Activated CD4-positive, alpha-beta T cell treated with anti-CD3 and anti-CD28 coated beads for 1 hour (primary cell): ENCODE measurements at regions not wholly inside any gene's neighbourhood (a gene's known extent, or its start where the extent isn't known, plus 50 kb on each side); places are given as distances from the start of the nearest gene placed in this dataset.
"Not testable (repeated sequence)": the region's sequence is repeated elsewhere in the genome, so short reads cannot be mapped to it uniquely, and the experiment has no call there.

Experiments used
- DNase-seq: peaks from one replicate; pipeline ENCODE4 v3.0.0-alpha.2; 2020

DNA sequence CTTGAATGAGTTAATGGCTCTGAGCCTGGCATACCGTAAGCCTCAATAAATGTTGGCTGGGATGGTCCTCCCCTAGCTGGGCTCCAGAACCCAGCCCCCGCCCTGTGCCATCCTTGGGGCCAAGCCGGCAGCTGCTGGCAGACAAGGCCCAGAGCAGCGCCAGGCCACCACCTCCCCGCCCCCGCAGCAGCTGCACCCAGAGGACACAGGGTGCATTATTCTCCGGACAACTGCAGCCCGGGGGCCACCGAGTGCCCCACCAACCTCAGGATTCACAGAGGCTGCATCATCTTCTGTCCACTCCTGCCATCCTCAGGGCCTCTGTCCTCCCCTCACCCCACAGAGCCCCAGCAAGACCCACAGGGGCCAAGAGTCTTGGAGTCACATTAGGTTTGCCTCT lies 92.7 kb downstream of the NCOR2 start:
- no peak for DNase-seq

DNA sequence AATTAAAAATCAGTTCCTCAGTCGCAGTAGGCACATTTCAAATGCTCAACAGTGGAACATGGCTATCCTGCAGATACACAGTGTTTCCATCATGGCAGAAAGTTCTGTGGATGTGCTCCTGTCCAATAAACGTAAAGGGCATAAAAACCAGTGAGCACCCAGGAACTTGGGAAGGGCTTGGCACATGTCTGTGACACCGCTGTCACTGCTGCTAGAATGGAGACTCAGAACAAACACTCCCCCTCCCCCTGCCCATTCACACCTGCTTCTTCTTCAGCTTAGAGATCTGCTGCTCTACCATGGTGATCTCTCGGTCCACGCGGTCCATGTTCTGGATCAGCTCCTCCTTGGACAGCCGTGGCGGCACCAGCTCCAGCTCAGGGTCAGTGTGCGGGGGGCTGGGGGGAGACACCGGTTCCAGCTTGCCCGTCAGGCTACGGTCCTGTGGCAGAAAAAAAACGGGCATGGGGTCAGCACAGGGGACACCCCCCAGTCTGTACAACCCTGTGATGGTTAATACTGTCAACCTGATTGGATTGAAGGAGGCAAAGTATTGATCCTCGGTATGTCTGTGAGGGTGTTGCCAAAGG lies 94.6 kb downstream of the NCOR2 start:
- DNase-seq, result no peak

DNA sequence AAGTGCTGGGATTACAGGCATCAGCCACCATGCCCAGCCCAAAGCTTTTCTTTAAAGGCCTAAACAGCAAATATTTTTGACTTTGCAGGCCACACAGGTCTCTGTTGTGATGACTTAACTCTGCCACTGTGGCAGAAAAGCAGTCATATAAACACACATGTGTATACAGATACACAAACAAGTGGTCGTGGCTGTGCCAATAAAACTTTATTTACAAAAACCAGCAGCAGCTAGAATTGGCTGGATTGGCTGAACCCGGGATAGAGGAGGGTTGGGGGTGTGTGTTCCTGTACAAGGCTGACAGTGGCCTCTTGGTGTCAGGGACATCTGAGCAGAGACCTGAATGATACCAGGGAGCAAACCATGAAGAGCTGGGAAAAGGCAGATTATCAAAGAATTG lies 95.6 kb downstream of the NCOR2 start:
- no peak for DNase-seq

- no peak for DNase-seq
Observed at GRCh38 chr12:124470806-124471205, 96.6 kb downstream of the NCOR2 start.

DNA sequence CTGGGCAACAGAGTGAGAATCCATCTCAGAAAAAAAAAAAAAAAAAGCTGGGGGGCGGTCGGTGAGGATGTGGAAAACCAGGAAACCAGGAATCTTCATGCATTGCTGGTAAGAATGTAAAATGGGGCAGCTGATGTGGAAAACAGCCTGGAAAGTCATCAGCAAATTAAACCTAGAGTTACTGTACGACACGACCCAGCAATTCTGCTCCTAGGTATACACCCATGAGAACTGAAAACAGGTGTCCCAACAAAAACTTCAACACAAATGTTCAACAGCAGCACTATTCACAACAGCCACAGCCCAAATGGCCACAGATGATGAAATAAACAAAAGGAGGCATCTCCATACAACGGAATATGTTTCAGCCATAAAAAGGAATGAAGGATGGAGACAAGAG lies 97.3 kb downstream of the NCOR2 start:
- DNase-seq, result no peak

GRCh38 chr12:124469193-124469888 lies 98.1 kb downstream of the NCOR2 start:
- DNase-seq, result no peak

DNA sequence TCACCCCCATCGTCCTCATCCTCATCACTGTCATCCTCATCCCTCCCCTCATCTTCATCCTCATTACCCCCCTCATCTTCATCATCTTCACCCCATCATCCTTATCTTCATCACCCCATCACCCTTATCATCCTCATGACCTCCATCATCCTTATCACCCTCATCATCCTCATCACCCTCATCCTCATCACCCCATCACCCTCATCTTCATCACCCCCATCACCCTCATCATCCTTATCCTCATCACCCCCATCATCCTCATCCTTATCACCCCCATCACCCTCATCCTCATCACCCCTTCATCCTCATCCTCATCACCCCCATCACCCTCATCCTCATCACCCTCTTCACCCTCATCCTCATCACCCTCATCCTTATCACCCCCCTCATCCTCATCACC lies 99.9 kb downstream of the NCOR2 start:
- DNase-seq, result not testable (repeated sequence)

DNA sequence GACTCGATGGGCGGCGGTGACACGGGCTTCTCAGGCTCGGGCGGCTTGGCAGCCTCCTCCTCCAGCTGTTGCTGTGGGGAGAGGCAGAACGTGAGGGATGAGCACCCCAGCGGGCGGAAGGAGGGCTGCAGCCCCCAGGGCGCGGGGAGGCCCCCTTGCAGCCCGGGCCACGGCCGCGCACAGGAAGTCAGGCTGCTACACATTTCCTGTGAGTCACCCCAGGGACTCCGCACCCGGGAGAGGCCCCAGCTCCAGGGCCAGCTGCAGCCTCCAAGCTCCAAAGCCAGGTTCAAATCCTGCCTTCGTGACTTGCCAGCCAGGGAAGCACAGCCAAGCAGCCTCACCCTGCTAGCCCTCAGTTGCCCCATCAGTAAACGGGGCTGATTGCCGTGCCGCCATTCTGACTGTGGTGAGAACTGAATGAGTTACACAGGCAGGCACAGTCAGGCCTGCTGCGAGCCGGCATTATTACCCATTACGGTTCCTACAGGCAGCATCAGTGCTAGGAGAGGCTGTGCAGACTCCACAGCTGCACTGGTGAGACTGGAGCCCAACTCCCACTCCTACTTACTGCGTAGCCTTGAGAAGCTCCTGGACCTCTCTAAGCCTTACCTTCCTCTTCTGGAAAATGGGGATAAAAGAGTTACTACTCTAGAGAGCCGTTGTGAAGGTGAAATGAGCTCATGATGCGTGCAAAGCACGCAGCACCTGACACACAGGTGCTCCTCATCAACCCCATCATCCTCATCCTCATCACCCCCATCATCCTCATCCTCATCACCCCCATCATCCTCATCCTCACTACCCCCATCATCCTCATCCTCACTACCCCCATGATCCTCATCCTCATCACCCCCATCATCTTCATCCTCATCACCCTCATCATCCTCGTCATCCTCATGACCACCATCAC lies 100.9 kb downstream of the NCOR2 start:
- peak; percentile 82 for DNase-seq

- no peak for DNase-seq
Observed at GRCh38 chr12:124465473-124465872, 101.9 kb downstream of the NCOR2 start.

GRCh38 chr12:124464830-124465229 lies 102.6 kb downstream of the NCOR2 start:
- DNase-seq, result no peak

DNA sequence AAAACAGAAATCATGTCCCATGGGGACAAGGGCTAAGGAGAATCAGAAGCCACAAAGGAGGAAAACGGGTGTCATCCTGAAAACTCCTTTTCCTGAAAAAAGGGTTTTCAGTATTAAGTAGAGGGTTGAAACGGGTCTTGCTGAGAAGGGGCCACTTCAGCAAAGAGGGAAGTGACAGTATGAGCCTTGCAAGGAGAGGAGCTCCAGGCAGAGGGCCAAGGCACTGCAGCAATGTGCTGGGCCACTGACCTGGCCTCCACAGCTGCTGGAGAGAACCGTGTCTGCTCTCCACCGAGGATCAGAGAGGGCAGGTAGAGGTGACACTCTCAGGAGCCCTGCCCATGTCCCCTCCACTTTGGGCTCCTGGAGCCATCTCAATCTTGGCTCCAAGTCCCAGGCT lies 103.3 kb downstream of the NCOR2 start:
- no peak for DNase-seq

DNA sequence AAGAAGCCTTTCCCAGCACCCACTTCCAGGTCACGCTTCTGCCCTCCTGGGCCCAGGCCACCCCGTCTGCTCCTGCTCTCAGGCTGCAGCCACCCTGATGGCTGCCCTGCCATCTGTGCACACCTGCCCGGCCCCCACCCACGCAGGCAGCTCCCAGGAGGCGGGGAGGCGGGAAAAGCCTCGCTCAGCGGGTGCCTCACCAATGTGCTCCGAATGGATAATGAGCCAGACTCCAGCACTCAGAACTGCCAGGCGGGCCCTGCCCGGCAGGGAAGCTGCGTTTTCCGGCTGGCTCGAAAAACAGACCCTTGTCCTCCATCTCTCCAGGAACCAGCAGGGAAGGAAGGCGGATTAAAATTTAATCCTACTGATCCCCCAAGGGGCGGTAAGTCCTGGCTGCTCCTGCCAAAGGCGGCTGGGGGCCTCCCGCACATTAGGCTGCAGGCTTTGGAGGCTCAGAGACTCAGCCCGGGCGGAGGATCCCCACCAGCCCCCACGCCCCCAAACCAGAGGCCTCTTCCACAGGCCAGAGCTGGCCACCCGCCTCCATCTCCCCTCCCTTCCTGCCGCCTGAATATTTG lies 104.0 kb downstream of the NCOR2 start:
- DNase-seq, result no peak

- no peak for DNase-seq
Observed at GRCh38 chr12:124462750-124463149, 104.7 kb downstream of the NCOR2 start.

GRCh38 chr12:124461851-124462623 lies 105.4 kb downstream of the NCOR2 start:
- no peak for DNase-seq

DNA sequence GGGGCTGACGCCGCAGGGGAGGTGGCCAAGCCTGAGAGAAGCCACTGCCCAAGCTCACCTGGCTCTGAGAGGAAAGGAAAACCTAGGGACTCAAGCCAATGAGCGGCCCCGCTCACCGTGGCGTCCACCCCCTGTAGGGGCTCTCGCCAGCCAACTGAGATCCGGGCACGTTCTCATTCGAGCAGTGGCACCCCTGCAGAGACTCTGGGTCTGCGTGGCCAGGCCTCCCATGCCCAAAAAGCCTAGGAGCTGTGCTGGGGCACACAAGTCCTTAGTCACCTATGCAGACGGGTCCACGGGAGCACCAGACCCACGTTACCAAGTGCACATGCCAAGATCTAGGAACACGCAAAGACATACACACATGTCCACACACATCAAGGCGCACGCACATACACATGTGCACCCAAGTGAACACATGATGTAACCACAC lies 106.2 kb downstream of the NCOR2 start:
- DNase-seq, result no peak

DNA sequence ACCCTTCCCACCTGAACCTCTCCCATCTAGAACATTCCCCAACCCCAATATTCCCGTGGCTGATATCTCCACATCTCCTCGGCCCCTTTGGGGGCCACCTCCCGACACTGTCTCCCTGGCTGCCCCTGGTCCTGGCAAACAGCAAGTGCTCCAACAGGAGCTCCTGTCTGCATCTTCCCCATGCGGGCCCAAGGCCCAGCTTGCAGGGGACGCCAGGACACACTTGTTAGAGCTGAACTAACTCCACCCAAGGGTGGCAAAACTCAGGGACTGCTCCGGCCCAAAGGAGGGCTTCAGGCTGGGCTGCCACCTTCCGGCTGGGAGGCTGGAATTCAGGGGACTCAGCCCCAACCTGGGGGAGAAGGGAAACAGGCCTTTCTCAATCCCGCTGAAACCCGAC lies 106.6 kb downstream of the NCOR2 start:
- DNase-seq, result no peak

DNA sequence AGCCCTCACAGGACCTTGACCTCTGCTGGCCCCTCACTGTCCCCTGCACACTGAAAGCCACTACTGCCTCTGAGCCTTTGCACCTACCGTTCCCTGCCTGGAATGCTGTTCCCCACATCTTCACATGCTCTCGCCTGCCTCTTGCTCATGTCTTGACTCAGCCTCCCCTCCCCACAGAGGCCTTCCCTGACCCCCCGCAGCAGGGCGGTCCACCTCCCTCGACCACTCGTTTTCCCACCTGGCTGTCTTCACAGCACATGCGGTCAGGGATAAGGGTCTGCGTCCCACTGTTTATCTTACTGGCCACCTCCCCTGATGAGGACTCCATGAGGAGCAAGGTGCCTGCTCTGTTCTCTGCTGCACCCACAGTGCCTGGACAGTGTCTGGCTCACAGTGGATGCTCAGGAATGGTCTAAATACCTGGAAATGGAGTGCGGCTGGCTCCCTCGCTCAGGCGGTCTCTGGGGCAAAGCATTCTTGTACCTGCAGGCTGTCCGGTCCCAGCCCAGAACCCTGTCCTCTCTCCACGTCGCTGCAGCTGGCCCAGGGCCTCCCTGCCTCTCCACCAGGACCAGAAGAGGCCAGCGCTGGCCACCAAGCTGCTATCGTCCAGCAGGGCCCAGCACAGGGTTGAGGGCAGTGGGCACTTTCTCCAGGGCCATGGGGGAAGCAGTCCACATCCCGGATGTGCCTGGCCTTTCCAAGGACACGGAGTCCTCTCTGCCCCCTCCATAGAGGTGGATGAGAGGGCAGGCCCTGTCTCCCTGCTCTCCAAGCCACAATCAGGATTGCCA lies 107.4 kb downstream of the NCOR2 start:
- no peak for DNase-seq

- no peak for DNase-seq
Observed at GRCh38 chr12:124458992-124459851, 108.2 kb downstream of the NCOR2 start.

DNA sequence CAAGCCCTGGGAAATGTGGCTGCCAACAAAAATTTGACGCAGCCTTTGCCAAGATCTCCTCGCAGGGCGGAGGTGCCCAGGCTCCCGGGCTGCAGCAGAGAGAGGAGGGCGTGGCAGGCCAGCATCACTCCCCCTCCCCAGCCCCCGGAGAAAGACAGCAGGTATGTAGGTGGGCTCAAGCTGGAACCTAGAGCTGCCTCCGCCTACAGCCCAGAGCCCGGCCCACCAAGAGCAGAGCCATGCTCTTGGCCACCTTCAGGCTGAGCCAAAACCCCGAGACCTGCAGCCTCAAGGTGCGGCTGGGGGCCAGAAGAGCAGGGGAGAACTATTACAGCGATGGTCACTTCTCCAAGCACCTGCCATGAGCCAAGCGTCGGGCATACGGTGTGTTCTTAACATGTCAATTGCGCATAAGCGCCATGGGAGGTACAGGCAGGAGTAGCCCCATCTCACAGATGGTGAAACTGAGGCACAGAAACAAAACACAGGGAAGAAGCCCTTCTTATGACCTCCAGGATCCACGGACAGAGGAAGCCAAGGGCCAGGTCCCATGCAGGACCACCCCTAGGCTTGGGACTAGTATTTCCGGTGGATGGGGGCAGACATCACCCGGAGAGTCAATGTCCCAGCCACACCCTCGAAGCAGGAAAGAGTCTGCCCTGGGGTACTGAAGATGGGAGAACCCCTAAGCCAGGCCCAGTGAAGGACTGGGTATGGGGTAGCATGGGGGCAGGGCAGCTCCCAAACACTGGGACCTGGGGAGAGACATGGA lies 109.0 kb downstream of the NCOR2 start:
- no peak for DNase-seq
